ENCODE measurements at regions not wholly inside any gene's neighbourhood (a gene's known extent, or its start where the extent isn't known, plus 50 kb on each side); places are given as distances from the start of the nearest gene placed in this dataset.

- TF ChIP-seq, protein P1, sequence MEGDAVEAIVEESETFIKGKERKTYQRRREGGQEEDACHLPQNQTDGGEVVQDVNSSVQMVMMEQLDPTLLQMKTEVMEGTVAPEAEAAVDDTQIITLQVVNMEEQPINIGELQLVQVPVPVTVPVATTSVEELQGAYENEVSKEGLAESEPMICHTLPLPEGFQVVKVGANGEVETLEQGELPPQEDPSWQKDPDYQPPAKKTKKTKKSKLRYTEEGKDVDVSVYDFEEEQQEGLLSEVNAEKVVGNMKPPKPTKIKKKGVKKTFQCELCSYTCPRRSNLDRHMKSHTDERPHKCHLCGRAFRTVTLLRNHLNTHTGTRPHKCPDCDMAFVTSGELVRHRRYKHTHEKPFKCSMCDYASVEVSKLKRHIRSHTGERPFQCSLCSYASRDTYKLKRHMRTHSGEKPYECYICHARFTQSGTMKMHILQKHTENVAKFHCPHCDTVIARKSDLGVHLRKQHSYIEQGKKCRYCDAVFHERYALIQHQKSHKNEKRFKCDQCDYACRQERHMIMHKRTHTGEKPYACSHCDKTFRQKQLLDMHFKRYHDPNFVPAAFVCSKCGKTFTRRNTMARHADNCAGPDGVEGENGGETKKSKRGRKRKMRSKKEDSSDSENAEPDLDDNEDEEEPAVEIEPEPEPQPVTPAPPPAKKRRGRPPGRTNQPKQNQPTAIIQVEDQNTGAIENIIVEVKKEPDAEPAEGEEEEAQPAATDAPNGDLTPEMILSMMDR (conservative IDR thresholded peaks at IDR 0.05; ENCODE audit: low read length): no peak
- no peak for DNase-seq (ENCODE audit: low read depth)
- H3K4me3 ChIP-seq (ENCODE audit: low read length): no peak overlapping the region
These were observed 111.8 kb downstream of the SNX19 start for GRCh38 chr11:130804306-130805076.

DNA sequence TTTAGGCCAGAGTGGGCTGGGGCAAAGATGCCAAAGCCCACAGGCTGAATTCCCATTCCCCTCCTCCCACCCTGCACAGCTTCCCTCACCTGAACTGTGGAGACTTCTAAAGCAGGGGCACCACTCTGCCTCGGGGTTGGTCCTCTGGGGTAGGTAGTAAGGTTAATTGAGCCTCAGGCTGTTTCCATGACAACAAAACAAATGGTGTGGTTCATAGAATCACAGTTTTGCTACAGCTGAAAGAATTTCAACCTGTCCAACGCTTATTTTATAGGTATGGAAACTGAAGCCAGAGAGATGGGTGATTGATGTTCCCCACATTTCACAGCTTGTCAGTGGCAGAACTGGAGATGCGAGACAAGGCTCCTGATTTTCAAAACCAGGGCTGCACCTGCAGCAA, 109.5 kb downstream of the SNX19 start:
- TF ChIP-seq, protein P1 (conservative IDR thresholded peaks at IDR 0.05; ENCODE audit: low read length): no peak
- no peak overlapping the region for H3K4me3 ChIP-seq (ENCODE audit: low read length)
- DNase-seq (ENCODE audit: low read depth): no peak

GRCh38 chr11:130808541-130808940, 107.7 kb downstream of the SNX19 start:
- H3K4me3 ChIP-seq (ENCODE audit: low read length): no peak overlapping the region
- TF ChIP-seq, protein P1 (conservative IDR thresholded peaks at IDR 0.05; ENCODE audit: low read length): no peak
- peak; percentile 90 for DNase-seq (ENCODE audit: low read depth)

- H3K4me3 ChIP-seq (ENCODE audit: low read length): no peak overlapping the region
- no peak for DNase-seq (ENCODE audit: low read depth)
- TF ChIP-seq, protein P1 (conservative IDR thresholded peaks at IDR 0.05; ENCODE audit: low read length): no peak
These were observed 103.1 kb downstream of the SNX19 start for GRCh38 chr11:130813196-130813595.

GRCh38 chr11:130813638-130814037, 102.6 kb downstream of the SNX19 start:
- no peak for DNase-seq (ENCODE audit: low read depth)
- TF ChIP-seq, protein P1 (conservative IDR thresholded peaks at IDR 0.05; ENCODE audit: low read length): no peak
- no peak overlapping the region for H3K4me3 ChIP-seq (ENCODE audit: low read length)

- DNase-seq (ENCODE audit: low read depth): no peak
- TF ChIP-seq, protein P1 (conservative IDR thresholded peaks at IDR 0.05; ENCODE audit: low read length): no peak
- H3K4me3 ChIP-seq (ENCODE audit: low read length): no peak overlapping the region
These were observed 101.7 kb downstream of the SNX19 start for GRCh38 chr11:130814440-130815096.

Data from AG10803 (cell line).